CD4-positive, alpha-beta T cell treated with Interleukin-15 for 1 hour (primary cell): ENCODE measurements at regions not wholly inside any gene's neighbourhood (a gene's known extent, or its start where the extent isn't known, plus 50 kb on each side); places are given as distances from the start of the nearest gene placed in this dataset.

Source experiments
- DNase-seq: peaks from one replicate; pipeline ENCODE4 v3.0.0-alpha.2; 2020

- no peak for DNase-seq
Measured at GRCh38 chr4:11609751-11610150, 181.1 kb upstream of the HS3ST1 start.

- DNase-seq = no peak
Measured at GRCh38 chr4:11608992-11609391, 180.3 kb upstream of the HS3ST1 start.

DNA sequence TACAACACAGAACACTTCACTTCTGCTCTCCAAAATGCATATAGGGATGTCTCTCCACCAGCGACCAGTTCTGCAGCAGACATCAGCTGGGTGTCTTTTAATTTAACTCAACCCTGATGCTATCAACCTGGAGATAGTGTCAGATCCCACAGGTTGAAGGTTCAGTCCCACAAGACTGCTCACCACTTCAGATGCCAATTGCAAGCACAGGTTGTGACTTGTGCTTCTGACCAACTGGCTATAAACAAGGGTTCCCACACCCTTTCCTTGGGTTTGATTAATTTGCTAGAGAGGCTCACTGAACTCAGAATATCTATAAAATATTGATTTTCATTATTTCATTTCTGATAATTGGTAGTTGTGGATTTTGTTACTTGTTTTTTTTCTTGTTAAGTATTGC, 177.4 kb upstream of the HS3ST1 start:
- DNase-seq = no peak

DNA sequence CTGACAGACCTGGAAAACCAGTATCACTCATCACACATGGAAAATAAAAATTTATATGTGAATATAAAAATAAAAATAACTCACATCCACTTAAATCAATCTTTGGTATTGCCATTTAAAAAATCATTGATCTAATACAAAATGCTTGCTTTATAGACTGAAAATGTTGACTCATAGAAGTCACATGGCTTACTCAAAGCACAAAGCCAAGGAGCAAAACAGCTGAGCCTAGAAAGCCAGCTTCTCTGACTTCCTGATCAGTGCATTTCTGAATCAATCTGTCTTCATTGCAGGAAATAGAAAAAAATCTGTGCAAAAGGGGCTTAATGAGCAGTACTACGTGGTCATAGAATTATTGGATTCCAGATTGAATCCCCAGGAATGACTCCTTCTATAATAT, 176.9 kb upstream of the HS3ST1 start:
- no peak for DNase-seq

DNA sequence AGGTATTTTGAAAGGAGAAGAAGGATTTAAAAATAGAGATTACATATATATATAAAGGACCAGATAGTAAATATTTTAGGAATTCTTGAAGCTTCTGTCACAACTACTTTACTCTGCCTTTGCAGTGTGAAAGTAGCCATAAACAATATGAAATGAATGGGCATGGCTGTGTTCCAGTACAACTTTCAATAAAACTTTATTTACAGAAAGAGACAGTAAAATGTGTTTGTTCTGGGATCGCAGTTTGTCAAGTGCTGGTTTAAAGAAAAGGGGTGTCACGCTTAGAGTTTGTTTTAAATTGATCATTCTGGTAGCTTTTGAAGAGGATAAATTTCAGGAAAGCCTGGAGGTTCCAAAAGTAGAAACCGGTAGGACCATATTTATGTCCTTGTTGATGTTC, 176.1 kb upstream of the HS3ST1 start:
- DNase-seq = no peak

- no peak for DNase-seq
Measured at GRCh38 chr4:11603591-11604194, 175.0 kb upstream of the HS3ST1 start.

DNA sequence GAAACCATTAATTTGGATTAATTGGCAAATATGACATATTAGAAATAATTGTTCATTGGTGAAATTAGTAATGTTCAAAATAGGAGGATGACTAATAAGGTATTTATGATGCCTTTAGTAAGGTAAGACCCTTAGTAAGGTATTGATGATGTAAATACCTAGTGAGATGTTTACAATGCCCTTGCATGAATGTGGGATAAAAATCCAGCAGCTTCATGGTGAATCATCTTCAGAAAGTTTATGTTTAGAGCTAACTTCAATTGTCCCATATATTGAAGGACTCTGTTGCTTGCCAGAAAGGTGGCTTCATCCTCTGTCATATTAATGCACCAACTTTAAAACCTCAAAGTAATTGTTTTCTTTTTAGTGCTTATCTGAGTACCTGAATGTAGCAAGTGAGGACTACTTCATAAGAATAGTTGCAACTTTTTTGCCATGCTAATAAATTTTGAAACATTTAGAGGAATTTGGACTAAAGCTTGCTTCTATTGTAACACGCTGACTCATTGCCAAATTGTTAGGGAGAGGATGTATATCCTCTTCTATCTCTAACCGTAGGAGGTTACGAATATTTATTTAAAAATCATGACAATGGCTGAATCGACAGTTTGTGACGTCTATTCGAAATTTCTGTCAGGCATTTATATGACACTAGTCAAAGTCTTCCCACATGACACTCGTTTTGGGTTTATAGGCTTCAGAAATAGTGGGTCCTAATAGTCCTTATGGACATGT, 174.1 kb upstream of the HS3ST1 start:
- DNase-seq = no peak

- DNase-seq = no peak
Measured at GRCh38 chr4:11599064-11599463, 170.4 kb upstream of the HS3ST1 start.

GRCh38 chr4:11598591-11598990, 169.9 kb upstream of the HS3ST1 start:
- DNase-seq = no peak

DNA sequence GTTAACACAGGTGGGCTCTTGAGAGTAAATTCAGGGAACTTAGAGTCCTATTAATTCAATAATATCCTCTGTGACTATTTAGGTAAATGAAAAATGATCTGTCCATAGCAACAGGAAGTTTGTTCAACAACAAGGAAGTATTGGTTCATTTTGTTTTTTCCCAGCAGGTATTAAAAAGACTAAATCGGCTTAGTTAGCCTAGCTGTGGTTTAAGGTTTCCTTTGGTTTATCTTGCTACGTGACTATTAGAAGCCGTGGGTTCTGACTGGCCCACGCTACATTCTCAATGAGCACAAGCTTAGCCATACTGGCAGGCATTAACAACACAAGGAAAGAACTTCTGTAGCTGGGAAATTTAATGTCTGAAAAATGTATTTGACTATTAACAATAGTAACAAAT, 168.8 kb upstream of the HS3ST1 start:
- no peak for DNase-seq

DNA sequence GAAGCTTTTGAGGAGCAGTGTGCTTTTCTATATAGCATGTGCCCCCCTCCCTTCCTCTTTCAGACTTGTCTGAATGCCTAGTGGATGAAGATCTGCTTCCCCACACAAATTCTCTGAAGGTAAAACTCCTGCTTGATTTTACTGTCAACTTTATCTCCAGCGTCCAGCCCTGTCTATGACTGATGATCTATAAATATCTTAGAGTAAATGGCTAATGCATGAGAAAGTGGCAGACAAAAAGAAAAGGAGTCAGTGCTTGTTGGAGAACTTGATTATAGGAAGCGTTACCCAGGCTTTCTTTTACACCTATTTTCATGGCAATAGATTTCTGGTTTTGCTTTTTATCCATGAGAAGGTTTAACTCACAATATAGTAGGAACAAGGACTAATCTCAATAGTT, 168.3 kb upstream of the HS3ST1 start:
- DNase-seq = no peak

DNA sequence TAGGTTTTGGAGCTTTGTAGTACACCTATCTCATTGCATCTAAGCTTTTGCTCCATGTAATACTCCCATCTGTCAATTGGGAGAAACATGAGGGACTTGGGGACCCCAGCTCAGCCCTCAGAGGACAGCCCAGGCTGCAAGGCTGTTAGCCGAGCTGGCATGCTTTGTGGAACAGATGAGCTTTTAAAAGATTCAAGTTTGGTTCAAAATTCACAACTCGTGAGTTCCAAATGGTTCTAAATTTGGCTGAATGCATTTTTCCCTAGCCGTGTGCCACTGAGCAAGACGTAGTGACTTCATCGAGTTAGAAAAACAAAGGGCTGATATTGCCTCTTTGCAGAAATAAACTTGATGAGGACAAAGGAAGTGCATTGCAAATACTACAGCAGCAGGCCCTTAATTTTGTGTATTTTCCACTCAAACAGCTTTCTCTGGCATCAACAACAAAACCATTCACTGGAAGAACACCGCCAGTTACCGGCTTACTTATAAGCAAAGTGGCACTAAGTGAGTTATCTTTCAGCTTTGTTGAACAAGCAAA, 165.0 kb upstream of the HS3ST1 start:
- DNase-seq = no peak

DNA sequence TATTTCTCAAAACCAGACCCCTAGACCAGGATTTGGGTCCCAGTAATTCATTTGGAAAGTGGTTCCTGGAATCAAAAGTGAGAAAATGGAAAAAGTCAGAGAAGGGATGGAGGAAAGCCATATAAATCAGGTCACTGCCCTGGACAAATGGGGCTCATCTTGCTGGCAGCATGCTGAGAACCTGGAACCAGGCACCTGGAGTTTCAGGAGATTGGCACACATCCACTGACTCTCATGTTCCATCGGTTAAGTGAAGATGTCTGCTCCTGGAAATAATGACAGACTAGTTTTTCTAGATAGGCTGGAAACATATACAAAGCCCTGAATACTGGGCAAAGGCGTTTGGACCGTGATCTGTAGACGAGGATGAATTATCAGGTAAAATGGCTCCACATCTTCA, 163.6 kb upstream of the HS3ST1 start:
- DNase-seq = no peak

GRCh38 chr4:11590132-11590531, 161.4 kb upstream of the HS3ST1 start:
- no peak for DNase-seq

DNA sequence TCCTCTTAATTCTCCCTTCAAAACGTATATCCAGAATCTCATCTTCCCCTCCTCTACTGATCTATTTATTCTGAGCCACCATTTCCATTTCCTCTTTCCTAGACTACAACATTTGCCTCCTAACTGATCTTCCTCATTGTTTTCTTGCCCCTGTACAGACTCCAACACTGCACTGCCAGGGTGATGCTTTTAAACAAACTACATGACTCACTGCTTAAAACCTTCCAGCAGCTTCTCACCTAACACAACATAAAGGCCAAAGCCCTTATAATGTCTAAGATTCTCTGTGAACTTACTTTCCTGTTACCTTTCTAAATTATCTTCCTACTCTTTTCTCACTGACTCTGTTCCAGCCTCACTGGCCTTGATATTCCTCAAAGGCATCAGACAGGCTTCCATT, 161.0 kb upstream of the HS3ST1 start:
- DNase-seq = no peak

GRCh38 chr4:11587797-11588196, 159.1 kb upstream of the HS3ST1 start:
- DNase-seq = no peak

DNA sequence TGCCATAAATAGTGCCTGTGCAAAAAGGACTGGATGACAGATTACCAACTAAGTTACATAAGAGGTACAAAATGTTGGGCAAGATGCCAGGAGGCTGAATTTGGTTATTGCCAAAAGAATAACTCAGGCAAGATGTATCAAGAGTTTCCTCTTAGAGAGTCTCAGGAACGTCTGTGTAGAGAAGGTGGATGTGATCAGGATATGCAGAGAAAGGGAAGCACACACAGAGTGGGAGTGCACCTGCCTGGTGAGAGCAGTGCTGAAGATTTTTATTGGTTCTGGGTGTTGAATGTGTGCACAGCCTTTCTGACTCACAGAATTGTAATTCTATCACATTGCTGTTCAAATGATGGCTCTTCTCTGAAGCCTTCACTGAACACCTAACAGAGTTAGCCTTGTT, 156.8 kb upstream of the HS3ST1 start:
- DNase-seq = no peak

GRCh38 chr4:11568511-11568910, 139.8 kb upstream of the HS3ST1 start:
- DNase-seq = no peak

DNA sequence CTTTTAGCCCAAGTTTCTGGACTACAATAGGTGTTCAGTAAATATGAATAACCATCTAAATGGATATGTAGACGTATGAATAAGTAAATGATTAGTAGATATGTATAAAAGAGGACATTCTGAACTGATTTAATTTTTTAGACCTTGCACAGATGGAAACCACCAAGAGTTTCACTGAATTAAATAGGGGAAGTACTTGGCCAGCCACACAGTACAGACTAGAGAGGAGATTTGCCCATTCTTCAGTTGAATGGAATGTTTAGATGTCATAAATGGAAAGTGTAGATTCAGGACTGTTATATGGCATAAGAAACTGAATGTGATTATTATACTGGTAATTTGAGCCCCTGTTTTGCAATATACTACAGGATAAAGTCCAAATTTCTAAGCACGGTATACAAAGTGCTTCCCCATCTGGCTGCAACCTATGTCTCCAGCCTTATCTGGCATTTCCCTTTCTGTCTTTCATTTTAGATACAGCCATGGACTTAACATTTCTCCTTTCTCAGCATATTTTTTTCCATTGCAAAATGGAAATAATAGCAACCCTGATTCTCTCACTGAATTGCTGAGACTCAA, 137.8 kb upstream of the HS3ST1 start:
- no peak for DNase-seq

GRCh38 chr4:11565899-11566298, 137.2 kb upstream of the HS3ST1 start:
- no peak for DNase-seq

DNA sequence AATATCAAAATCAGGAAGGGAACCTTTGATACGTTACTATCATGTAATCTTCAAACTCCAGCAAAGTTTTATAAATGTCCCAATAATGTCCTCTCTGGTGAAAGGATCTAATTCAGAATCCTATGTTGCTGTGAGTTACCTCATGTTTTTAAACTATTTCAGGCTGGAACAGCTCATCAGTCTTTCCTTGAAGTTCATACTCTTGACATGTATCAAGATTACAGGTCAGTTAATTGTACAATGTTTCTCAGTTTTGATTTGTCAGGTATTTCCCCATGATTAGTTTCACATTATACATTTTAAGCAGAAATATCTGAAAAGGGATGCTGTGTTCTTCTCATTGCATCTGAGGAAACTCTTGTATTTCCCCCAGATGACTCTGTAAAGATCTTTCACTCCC, 136.5 kb upstream of the HS3ST1 start:
- no peak for DNase-seq

DNA sequence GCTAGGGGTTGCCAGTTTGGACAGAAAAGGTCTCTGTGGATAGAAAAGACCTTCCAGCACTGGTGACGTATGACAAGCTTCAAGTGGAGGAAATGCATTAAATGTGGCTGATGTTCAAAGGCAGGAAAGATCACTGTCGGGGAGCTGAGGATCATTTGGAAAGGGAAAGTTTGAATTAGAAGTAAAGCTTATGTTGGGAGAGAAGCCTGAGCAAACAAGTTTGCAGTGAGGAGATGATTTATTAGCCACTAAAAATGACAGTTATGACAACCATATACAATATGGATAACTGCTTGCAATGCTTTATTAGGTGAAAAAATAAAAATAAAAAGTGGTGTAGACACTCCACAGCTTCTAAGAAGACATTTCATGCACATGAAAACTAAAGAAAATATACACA, 135.3 kb upstream of the HS3ST1 start:
- no peak for DNase-seq

- no peak for DNase-seq
Measured at GRCh38 chr4:11549525-11549924, 120.8 kb upstream of the HS3ST1 start.

- DNase-seq = no peak
Measured at GRCh38 chr4:11548597-11549082, 119.9 kb upstream of the HS3ST1 start.
